DND-41 (cell line): ENCODE measurements at regions not wholly inside any gene's neighbourhood (a gene's known extent, or its start where the extent isn't known, plus 50 kb on each side); places are given as distances from the start of the nearest gene placed in this dataset.

Experiments used
- ATAC-seq: fragments of 200-7000 bp; cut with Tn5 transposase; 3 replicates; pipeline ENCODE4 v1.9.1; 2021; ENCODE audit warnings: low read depth; ENCODE audit not compliant: insufficient read depth
- DNase-seq: peaks from one replicate; pipeline ENCODE4 v3.0.0-alpha.2; 2020
- H2AFZ ChIP-seq: 2 replicates; pipeline ENCODE4 v1.6.0; 2012; ENCODE audit warnings: low read depth, low read length
- H3K27ac ChIP-seq: 2 replicates; pipeline ENCODE4 v1.5.1; 2012; ENCODE audit warnings: low read length, inconsistent platforms
- H3K27me3 ChIP-seq: fragments of 200-600 bp; sonication (generic); 2 replicates; pipeline ENCODE4 v1.6.0; 2012; ENCODE audit warnings: low read length, mild to moderate bottlenecking, inconsistent platforms; ENCODE audit not compliant: insufficient read depth, poor library complexity
- H3K36me3 ChIP-seq: 2 replicates; pipeline ENCODE4 v1.5.1; 2012; ENCODE audit warnings: low read length, inconsistent platforms; ENCODE audit not compliant: insufficient read depth
- H3K4me1 ChIP-seq: 2 replicates; pipeline ENCODE4 v1.5.1; 2012; ENCODE audit warnings: mild to moderate bottlenecking, low read length; ENCODE audit not compliant: insufficient read depth
- H3K4me2 ChIP-seq: 2 replicates; pipeline ENCODE4 v1.6.0; 2012; ENCODE audit warnings: mild to moderate bottlenecking, moderate library complexity, low read length, inconsistent platforms; ENCODE audit not compliant: insufficient read depth
- H3K4me3 ChIP-seq, 2 experiments: fragments of 200-600 bp in 1 of 2; shearing (Covaris generic) in 1 of 2; 2 replicates each; pipeline ENCODE4 v1.5.1; 2012 to 2016; ENCODE audit warnings: inconsistent platforms in 2 of 2, low read length in 2 of 2, mild to moderate bottlenecking in 2 of 2, low read depth in 1 of 2, moderate library complexity in 1 of 2
- H3K79me2 ChIP-seq: 2 replicates; pipeline ENCODE4 v1.6.0; 2012; ENCODE audit warnings: low read length, inconsistent platforms; ENCODE audit not compliant: insufficient read depth
- H3K9ac ChIP-seq: 2 replicates; pipeline ENCODE4 v1.6.0; 2012; ENCODE audit warnings: low read depth, mild to moderate bottlenecking, inconsistent platforms, low read length, moderate library complexity
- H3K9me3 ChIP-seq: 2 replicates; pipeline ENCODE4 v1.5.1; 2012; ENCODE audit warnings: low read length, moderate library complexity, mild to moderate bottlenecking, inconsistent platforms; ENCODE audit not compliant: insufficient read depth, severe bottlenecking
- H4K20me1 ChIP-seq: 2 replicates; pipeline ENCODE4 v1.6.0; 2012; ENCODE audit warnings: low read length; ENCODE audit not compliant: insufficient read depth
- CTCF ChIP-seq: IDR thresholded peaks from 2 replicates; pipeline ENCODE4 v1.5.1; 2012; ENCODE audit warnings: borderline replicate concordance, low read length, moderate library complexity, mild to moderate bottlenecking; ENCODE audit not compliant: poor library complexity, severe bottlenecking; ENCODE audit errors: extremely low read depth
- EZH2 ChIP-seq: IDR thresholded peaks from 3 replicates; pipeline ENCODE4 v1.6.1; 2012; ENCODE audit warnings: borderline replicate concordance, low read depth, mild to moderate bottlenecking, moderate library complexity, low read length, inconsistent platforms; ENCODE audit not compliant: severe bottlenecking

GRCh38 chr4:128517739-128518510 lies 230.3 kb upstream of the PGRMC2 start:
- ATAC-seq (peak; percentile 42; the same call in 1 of the 3 replicates), DNase-seq (no peak)
- H3K4me3 ChIP-seq = no peak overlapping the region
- peaks cover 13% of the 10 kb centered on the region for H3K4me1 ChIP-seq
- no peaks in the 10 kb centered on the region for H3K79me2 ChIP-seq
- H3K9ac ChIP-seq = no peak overlapping the region
- H4K20me1 ChIP-seq = no peaks in the 10 kb centered on the region
- no peaks in the 10 kb centered on the region for H3K27me3 ChIP-seq
- H3K27ac ChIP-seq = no peak overlapping the region
- H3K4me2 ChIP-seq = no peak overlapping the region
- H2AFZ ChIP-seq = no peak overlapping the region
- no peak for TF ChIP-seq EZH2
- no peak for TF ChIP-seq CTCF
- peaks cover 6% of the 10 kb centered on the region for H3K9me3 ChIP-seq
- no peaks in the 10 kb centered on the region for H3K36me3 ChIP-seq

- Histone ChIP-seq H3K36me3 (no peaks in the 10 kb centered on the region), H2AFZ (no peak overlapping the region), H3K27ac (no peak overlapping the region), H3K9ac (no peak overlapping the region), H4K20me1 (no peaks in the 10 kb centered on the region), H3K27me3 (no peaks in the 10 kb centered on the region), H3K4me3 (no peak overlapping the region), H3K9me3 (peaks cover 6% of the 10 kb centered on the region), H3K79me2 (no peaks in the 10 kb centered on the region), H3K4me1 (peaks cover 14% of the 10 kb centered on the region), H3K4me2 (no peak overlapping the region)
- no peak for DNase-seq
- no peak for TF ChIP-seq EZH2
- no peak for TF ChIP-seq CTCF
- no peak for ATAC-seq
These were observed 229.6 kb upstream of the PGRMC2 start for GRCh38 chr4:128517096-128517738.

- Histone ChIP-seq H3K36me3 (no peaks in the 10 kb centered on the region), H3K79me2 (no peaks in the 10 kb centered on the region), H3K9me3 (peaks cover 6% of the 10 kb centered on the region), H3K4me3 (no peak overlapping the region), H3K27ac (no peak overlapping the region), H4K20me1 (no peaks in the 10 kb centered on the region), H3K4me1 (peaks cover 14% of the 10 kb centered on the region), H2AFZ (peak overlapping the region; percentile 16; the same call in 1 of the 2 replicates), H3K9ac (no peak overlapping the region), H3K27me3 (no peaks in the 10 kb centered on the region), H3K4me2 (no peak overlapping the region)
- ATAC-seq (no peak), DNase-seq (no peak)
- TF ChIP-seq CTCF (no peak), EZH2 (no peak)
These were observed 228.8 kb upstream of the PGRMC2 start for GRCh38 chr4:128516301-128516969.
